ENCODE measurements at regions not wholly inside any gene's neighbourhood (a gene's known extent, or its start where the extent isn't known, plus 50 kb on each side); places are given as distances from the start of the nearest gene placed in this dataset.

DNA sequence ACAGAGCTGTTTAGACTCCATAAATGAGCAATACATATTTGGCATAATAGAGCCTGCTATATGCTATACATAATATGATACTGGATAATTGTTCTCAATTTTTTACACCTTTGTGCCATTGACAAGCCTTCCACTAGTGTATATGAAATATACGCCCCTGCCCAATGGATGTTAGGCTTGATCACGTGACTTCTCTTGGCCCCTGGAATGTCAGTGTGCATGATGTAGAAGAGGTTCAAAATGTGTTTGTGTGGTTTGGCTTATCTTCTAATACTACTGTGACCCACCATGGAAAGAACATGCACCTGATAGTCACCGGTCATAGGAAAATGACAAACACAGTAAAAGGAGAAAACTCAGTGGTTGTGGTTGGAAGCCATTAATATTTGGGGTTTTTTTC is 479.4 kb downstream of the PCDH20 start:
- TF ChIP-seq, protein P1, sequence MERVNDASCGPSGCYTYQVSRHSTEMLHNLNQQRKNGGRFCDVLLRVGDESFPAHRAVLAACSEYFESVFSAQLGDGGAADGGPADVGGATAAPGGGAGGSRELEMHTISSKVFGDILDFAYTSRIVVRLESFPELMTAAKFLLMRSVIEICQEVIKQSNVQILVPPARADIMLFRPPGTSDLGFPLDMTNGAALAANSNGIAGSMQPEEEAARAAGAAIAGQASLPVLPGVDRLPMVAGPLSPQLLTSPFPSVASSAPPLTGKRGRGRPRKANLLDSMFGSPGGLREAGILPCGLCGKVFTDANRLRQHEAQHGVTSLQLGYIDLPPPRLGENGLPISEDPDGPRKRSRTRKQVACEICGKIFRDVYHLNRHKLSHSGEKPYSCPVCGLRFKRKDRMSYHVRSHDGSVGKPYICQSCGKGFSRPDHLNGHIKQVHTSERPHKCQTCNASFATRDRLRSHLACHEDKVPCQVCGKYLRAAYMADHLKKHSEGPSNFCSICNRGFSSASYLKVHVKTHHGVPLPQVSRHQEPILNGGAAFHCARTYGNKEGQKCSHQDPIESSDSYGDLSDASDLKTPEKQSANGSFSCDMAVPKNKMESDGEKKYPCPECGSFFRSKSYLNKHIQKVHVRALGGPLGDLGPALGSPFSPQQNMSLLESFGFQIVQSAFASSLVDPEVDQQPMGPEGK (CRISPR knock-in tag; IDR thresholded peaks at IDR 0.05; ENCODE audit: borderline replicate concordance), result no peak
- no peak for TF ChIP-seq ESRRG (CRISPR knock-in tag; IDR thresholded peaks at IDR 0.05)
- TF ChIP-seq ARNTL (CRISPR knock-in tag; IDR thresholded peaks at IDR 0.05; ENCODE audit: borderline replicate concordance, low read depth), result no peak
- no peak for TF ChIP-seq OSR1 (CRISPR knock-in tag; IDR thresholded peaks at IDR 0.05)
- TF ChIP-seq TOX (CRISPR knock-in tag; IDR thresholded peaks at IDR 0.05; ENCODE audit: borderline replicate concordance), result no peak
- no peak for TF ChIP-seq ZFP3 (CRISPR knock-in tag; IDR thresholded peaks at IDR 0.05)
- TF ChIP-seq ZNF565 (CRISPR knock-in tag; conservative IDR thresholded peaks at IDR 0.05; ENCODE audit: low read depth), result no peak
- no peak for TF ChIP-seq PPARA (CRISPR knock-in tag; IDR thresholded peaks at IDR 0.05; ENCODE audit: borderline replicate concordance)
- TF ChIP-seq, protein P2, sequence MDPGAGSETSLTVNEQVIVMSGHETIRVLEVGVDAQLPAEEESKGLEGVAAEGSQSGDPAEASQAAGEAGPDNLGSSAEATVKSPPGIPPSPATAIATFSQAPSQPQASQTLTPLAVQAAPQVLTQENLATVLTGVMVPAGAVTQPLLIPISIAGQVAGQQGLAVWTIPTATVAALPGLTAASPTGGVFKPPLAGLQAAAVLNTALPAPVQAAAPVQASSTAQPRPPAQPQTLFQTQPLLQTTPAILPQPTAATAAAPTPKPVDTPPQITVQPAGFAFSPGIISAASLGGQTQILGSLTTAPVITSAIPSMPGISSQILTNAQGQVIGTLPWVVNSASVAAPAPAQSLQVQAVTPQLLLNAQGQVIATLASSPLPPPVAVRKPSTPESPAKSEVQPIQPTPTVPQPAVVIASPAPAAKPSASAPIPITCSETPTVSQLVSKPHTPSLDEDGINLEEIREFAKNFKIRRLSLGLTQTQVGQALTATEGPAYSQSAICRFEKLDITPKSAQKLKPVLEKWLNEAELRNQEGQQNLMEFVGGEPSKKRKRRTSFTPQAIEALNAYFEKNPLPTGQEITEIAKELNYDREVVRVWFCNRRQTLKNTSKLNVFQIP (CRISPR knock-in tag; IDR thresholded peaks at IDR 0.05; ENCODE audit: borderline replicate concordance, low read depth), result no peak
- TF ChIP-seq CSDC2 (CRISPR knock-in tag; IDR thresholded peaks at IDR 0.05), result no peak
- no peak for TF ChIP-seq RARB (CRISPR knock-in tag; IDR thresholded peaks at IDR 0.05)

Measured in SK-N-SH treated with all-trans-retinoic acid at 6 μM for 48 hours (cell line).